ENCODE measurements at regions not wholly inside any gene's neighbourhood (a gene's known extent, or its start where the extent isn't known, plus 50 kb on each side); places are given as distances from the start of the nearest gene placed in this dataset.
A peak's percentile ranks its signal among the peaks of the same experiment; 100 is the strongest.

DNA sequence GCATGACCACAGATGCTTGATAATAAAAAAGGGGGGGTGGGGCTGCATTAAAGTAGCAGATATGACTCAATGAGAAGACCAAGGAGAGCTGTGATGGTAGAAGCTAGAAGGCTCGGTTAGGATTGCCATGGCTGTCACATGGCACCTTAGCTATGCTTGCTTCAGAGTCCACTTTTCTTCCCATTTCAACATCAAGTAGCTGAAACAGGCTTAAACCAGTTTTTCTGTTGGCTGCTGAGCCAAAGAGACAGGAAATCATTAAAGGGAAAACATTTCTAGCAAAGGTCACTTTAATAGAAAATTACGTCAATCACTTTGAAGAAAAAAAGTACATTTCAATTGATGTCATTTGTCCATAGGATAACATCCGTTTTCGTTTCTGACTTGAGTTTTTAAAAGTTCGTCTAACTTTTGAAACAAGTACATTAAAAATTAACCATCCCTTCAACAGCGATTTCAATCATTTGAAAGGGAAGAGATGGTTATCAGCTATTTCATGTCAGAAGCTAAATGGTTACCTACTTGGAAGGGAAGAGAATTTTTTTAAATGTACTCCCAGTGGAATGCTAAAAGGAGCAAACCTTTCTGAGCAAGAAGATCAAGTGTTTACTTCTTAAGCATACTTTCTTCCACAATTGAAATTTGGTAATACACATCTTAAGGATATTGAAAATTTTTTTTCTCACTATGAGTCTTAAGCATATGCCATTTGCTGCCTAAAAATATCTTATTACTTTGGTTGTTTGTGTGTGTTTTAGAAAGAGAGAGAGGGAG, 488.1 kb upstream of the PRMT6 start:
- intact Hi-C loops (cut with DNase I): no loop called here
- no peak for DNase-seq

DNA sequence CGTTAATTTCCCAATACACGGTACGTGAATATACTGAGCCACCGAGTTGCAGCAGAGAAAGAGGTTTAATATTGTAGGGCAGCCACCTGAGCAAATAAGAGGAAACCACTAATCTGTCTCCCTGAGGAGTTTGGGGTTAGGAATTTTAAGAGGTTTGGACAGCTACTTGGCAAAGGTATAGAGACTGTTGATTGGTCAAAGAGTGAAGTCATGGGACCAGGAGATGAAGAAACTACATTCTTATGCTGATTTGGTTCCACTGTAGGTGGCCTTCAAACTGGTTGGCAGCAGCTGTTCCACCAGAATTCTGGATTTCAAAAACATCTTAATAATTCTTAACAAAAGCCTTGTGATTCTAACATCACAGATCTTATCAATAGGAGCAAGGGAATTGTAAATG, 485.4 kb upstream of the PRMT6 start:
- no peak for DNase-seq
- intact Hi-C loops (cut with DNase I): no loop called here

GRCh38 chr1:106584107-106584506, 472.4 kb upstream of the PRMT6 start:
- no peak for DNase-seq
- intact Hi-C loops (cut with DNase I): no loop called here

GRCh38 chr1:106584676-106585075, 471.8 kb upstream of the PRMT6 start:
- DNase-seq: no peak
- intact Hi-C loops (cut with DNase I): no loop called here

DNA sequence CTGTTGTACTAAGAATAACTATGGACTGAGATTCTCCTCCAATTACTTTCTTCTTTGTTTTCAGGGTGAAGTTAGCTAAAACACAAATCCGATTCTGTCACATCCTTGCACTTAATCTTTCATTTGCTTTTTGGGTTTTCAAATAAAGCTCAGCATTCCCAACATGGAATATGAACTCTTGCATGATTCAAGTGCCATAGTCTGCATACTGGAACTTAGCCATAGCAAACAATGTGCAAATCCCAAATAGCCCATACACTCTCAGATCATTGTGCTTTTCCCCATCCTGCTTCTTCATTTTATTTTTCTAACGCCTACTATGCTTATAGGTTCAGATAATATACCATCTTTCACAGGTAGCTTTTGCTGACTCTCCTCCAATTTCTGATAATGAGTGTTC, 455.8 kb upstream of the PRMT6 start:
- no peak for DNase-seq
- intact Hi-C loops (cut with DNase I): no loop called here

- no peak for DNase-seq
- intact Hi-C loops (cut with DNase I): no loop called here
Measured at GRCh38 chr1:106603616-106604015, 452.9 kb upstream of the PRMT6 start.

DNA sequence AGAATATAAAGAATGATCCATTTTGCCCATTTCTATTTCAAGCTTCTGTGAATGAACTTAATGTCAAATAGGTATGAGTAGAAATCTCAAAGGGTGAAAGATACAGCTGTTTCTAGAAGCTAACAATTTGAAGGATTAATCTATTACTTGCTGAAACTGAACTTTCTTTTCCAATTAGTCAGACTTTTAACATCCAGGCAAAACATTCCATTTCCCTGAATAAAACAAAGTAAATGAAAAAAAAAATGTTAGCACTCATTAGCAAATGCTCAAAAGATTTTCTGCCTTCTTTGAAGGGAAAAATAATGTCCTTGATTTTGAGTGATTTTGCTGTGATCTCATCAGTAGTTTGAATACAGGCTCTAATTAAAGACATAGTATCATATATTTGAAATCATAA, 447.6 kb upstream of the PRMT6 start:
- DNase-seq: no peak
- intact Hi-C loops (cut with DNase I): no loop called here

GRCh38 chr1:106613068-106613467, 443.4 kb upstream of the PRMT6 start:
- DNase-seq: no peak
- intact Hi-C loops (cut with DNase I): no loop called here

DNA sequence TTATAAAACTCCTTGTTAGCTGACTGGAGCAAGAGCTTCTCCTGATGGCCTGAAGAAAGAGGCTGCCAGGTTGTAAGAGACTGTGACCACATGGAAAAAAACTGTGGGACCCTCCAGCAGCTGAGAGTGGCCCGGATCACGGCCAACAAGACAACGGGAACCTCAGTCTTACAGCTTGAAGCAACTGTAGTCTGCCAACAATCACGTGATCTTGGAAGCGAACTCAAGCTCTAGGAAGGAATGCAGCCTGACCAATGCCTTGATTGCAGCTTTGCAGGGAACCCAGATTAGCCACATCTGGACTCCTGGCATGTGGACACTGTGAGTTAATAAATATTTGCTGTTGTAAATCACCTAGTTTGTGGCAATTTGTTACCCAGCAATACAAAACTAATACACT, 442.6 kb upstream of the PRMT6 start:
- no peak for DNase-seq
- intact Hi-C loops (cut with DNase I): no loop called here

- no peak for DNase-seq
Measured at GRCh38 chr1:106615473-106615872, 441.0 kb upstream of the PRMT6 start.

DNA sequence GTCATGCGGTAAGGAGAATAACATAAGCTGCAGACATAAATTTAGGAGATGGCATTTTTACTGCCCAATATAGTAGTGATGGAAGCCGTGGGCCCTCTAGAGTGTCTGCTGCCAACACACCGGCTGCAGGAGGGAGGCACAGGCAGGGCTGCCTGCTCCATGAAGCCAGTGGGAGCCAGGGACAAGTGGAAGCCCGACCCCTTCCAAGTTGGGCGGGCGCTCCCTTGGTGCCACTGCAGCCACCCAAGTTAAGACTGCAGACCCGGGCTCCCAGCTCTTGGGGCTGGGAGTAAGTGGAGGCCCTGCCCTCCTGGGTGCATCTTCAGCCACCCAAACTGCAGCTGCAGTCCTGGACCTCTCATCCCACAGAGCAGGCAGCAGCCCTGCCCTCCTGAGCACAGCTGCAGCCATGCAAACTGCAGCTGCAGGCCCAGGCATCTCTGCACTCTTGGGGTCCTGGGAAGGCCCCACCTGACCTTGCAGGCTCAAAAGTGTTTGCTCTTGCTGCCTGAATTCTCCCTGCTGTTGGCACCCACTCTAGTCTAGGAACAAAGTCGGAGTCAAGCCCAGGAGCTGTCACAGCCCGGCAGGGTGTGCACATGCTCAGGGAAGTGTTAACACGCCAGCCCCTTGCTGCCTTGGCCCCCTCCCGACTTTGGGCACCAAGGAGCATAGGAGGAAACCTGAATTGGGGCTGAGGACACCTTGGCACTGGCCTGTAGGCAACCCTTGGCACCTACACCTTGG, 437.2 kb upstream of the PRMT6 start:
- DNase-seq: peak in 3 of 10 donors; percentile 62 to 69 (median 65)
- intact Hi-C loops (cut with DNase I): no loop called here

More at GRCh38 chr1:106615473-106615872, 441.0 kb upstream of the PRMT6 start:
- intact Hi-C loops (cut with DNase I): no loop called here

DNA sequence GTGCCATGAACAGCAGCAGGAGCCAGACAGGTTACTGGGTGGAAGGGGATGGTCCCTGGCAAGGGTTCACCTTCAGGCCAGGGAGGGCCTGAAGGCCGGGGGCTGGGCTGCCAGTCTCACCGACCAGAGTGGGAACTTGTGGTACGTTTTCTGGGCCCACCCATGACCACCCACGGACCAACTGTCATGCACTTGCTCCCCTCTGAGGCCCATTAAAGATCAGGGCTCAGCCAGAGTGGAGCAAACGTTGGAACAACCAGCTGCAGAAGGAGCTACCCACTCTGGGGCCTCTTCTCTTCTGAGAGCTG, 436.7 kb upstream of the PRMT6 start:
- peak in 1 of 10 donors; percentile 57 for DNase-seq
- intact Hi-C loops (cut with DNase I): no loop called here

- peak in 8 of 10 donors; percentile 56 to 94 (median 71) for DNase-seq
- intact Hi-C loops (cut with DNase I): no loop called here
Measured at GRCh38 chr1:106620521-106620954, 435.9 kb upstream of the PRMT6 start.

GRCh38 chr1:106621853-106622252, 434.6 kb upstream of the PRMT6 start:
- intact Hi-C loops (cut with DNase I): no loop called here
- DNase-seq: no peak

DNA sequence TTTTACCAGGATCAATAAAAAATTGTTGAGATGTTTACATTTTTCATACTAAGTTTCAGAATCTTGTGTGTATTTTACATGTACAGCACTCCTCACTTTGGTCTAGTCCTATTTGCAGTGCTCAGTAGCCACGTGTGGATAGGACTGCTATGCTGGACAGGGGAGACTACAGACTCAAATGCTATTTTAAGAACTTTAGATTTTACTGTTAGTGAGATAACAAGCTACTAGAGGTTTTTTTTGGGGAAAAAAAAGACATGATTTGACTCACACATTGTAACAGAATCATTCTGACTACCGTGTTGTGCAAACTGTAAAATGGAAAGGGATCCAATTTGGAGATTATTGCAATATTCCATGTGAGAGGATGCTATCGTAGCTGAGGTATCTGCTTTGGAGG, 418.9 kb upstream of the PRMT6 start:
- intact Hi-C loops (cut with DNase I): no loop called here
- DNase-seq: no peak

DNA sequence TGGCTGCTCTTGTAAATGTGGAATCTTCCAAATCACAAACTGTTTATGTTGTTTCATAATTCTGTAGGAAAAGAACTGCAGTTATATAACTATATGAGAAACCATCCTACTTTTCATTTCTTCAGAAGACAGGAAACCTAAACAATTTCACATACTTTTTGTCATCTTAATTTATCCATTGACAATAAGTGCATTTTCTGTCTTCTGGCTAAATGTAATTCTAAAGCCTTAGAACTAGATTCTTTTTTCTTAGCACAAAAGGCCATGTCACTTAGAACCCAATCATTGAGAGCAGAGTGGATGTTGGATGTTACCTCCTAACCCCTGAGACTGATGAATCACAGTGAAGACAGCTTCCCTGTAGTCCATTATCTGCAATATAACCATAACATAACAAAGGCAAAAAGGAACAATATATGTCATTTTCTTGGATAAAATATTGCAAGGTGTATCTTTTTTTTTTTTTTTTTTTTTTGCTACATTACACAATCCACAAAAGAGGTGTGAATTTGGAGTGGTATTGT, 410.2 kb upstream of the PRMT6 start:
- no peak for DNase-seq
- intact Hi-C loops (cut with DNase I): no loop called here

DNA sequence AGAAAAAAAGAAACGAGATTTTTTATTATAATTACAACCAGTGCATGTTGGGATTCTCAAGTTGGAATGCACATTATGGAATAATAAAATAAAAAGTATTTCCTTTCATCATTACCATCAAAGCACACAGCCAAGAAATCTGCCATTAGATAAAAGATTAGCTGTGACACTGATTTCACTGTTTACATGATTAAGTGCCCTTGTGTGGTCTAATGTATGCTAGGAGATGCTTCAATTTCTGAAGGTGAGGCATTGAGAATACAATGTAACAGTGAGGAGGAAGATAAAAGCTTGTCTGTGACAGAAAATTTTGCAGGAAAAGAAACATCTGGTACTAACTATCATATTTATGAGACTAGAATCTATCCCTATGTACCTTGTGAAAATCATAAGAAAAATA, 409.7 kb upstream of the PRMT6 start:
- intact Hi-C loops (cut with DNase I): no loop called here
- DNase-seq: no peak

DNA sequence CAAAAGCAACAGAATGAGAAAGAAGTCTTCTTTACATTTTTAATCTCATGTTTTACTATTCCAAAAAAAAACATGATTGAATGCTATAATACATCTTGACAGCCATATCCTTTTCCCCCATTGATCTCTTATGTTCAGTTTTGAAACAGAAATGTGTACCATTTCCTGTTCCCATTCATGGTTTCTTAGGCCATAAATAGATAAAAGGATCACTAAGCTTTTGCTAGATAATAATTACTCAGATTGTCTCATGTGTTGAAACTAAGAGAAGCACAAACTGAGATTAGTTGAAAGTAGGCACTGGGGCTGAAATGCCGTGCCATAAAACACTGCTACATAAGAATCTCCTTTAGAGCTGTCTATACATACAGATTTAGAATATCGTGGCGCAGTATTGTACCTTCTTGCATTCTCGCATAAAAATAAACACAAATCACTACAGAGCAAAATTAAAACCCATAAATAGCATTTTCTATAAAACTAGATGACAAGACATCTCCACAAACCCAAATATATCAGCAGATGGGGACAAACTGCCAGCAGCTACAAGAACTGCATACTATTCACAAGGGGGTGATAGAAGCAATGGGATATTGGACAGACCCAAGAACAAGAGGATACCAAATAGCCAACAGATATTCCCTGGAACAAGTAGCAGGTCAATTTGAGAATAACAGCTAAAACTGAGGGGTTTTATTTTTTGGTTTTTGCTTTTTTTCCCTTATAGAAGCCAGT, 405.3 kb upstream of the PRMT6 start:
- DNase-seq: no peak
- intact Hi-C loops (cut with DNase I): no loop called here

DNA sequence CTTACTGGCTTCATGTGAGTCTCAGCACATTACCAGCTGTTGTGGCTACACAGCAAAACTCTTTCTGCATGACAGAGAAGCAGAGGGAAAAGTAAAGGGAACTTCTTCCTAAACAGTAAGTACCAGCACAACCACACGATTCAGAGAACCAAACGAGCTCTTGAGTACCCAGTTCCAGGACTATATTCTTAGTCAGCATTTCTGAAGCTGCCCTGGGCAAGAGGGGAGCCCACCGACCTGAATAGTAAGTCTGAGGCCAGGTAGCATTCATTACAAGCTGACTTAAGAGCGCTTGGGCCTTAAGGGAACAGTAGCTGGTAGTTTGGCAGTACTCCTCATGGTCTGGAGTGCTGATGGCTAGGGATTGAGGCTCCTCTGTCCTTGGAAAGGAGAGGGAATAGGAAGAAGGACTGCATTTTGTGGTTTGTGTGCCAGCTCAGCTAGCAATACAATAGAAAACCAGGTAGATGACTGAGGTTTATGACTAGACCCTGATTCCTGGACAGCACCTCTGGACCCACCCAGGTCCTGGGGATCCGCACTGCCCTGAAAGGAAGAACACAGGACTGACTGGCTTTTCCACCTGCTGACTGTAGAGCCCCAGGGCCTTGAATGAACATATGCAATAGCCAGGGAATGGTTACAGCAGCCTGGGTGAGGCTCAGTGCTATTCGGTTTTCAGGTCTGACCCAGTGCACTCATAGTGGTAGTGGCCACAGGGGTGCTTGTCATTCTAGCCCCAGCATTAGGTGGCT, 396.8 kb upstream of the PRMT6 start:
- intact Hi-C loops (cut with DNase I): no loop called here
- no peak for DNase-seq

DNA sequence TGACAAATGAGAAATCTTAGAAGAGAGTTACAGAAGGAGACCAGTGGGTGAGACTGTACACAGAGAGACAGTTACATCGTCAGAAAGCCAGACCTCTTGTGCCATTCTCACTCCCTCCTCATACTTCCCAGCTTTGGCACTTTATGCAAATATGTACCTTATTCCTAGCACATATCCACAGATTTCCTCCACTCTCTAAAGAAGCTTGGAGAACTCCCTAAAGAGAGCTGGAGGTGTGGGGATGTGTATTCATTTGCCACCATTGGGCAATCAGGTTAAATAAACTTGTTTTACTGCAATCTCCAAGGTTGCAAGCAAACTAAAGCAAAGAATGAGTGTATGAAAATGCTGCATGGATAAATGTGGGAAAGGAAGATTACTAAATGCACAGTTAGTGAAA, 380.9 kb upstream of the PRMT6 start:
- DNase-seq: no peak
- intact Hi-C loops (cut with DNase I): no loop called here

DNA sequence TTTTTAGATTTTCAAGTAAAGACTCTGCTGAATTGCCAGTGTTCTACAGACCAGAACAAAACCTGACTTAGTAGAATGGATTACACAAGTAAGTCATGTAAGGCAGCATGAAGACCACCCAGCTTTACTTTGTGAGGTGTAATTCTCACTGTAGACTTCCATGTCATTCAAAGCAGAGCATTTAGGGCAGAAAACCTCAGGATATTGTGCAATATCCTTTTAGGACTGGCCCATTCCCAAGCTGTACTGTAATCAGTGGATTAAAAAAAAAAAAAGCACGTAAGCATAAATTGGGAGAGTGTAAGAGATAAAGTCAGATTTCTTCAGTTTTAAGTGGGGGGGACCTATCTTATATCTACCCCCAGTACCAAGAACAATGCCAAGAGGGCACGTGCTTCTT, 380.5 kb upstream of the PRMT6 start:
- DNase-seq: no peak
- intact Hi-C loops (cut with DNase I): no loop called here

All from posterior cingulate gyrus (tissue), 11 donors.